ENCODE measurements at regions not wholly inside any gene's neighbourhood (a gene's known extent, or its start where the extent isn't known, plus 50 kb on each side); places are given as distances from the start of the nearest gene placed in this dataset.
"Not testable (repeated sequence)": the region's sequence is repeated elsewhere in the genome, so short reads cannot be mapped to it uniquely, and the experiment has no call there.

- DNase-seq (ENCODE audit: low spot score): no peak
Measured at GRCh38 chr2:13218205-13218604, 501.5 kb downstream of the TRIB2 start.

GRCh38 chr2:13227578-13227977 lies 510.8 kb downstream of the TRIB2 start:
- no peak for DNase-seq (ENCODE audit: low spot score)

- no peak for DNase-seq (ENCODE audit: low spot score)
Measured at GRCh38 chr2:13230221-13230620, 513.5 kb downstream of the TRIB2 start.

GRCh38 chr2:13240061-13240460 lies 523.3 kb downstream of the TRIB2 start:
- DNase-seq (ENCODE audit: low spot score): no peak

- DNase-seq (ENCODE audit: low spot score): no peak
Measured at GRCh38 chr2:13240789-13241487, 524.2 kb downstream of the TRIB2 start.

GRCh38 chr2:13252615-13253014 lies 535.9 kb downstream of the TRIB2 start:
- DNase-seq (ENCODE audit: low spot score): no peak

- no peak for DNase-seq (ENCODE audit: low spot score)
Measured at GRCh38 chr2:13255485-13255884, 538.7 kb downstream of the TRIB2 start.

- DNase-seq (ENCODE audit: low spot score): no peak
Measured at GRCh38 chr2:13260402-13260801, 543.7 kb downstream of the TRIB2 start.

GRCh38 chr2:13266166-13266565 lies 549.4 kb downstream of the TRIB2 start:
- no peak for DNase-seq (ENCODE audit: low spot score)

GRCh38 chr2:13284688-13285087 lies 568.0 kb downstream of the TRIB2 start:
- DNase-seq (ENCODE audit: low spot score): no peak

- DNase-seq (ENCODE audit: low spot score): no peak
Measured at GRCh38 chr2:13289310-13289709, 572.6 kb downstream of the TRIB2 start.

- not testable (repeated sequence) for DNase-seq (ENCODE audit: low spot score)
Measured at GRCh38 chr2:13308478-13308805, 591.7 kb downstream of the TRIB2 start.

- no peak for DNase-seq (ENCODE audit: low spot score)
Measured at GRCh38 chr2:13308989-13309388, 592.3 kb downstream of the TRIB2 start.

GRCh38 chr2:13332060-13332459 lies 615.3 kb downstream of the TRIB2 start:
- DNase-seq (ENCODE audit: low spot score): no peak

- DNase-seq (ENCODE audit: low spot score): not testable (repeated sequence)
Measured at GRCh38 chr2:13334071-13334470, 617.3 kb downstream of the TRIB2 start.

- DNase-seq (ENCODE audit: low spot score): no peak
Measured at GRCh38 chr2:13334545-13334944, 617.8 kb downstream of the TRIB2 start.

GRCh38 chr2:13335862-13336535 lies 619.3 kb downstream of the TRIB2 start:
- DNase-seq (ENCODE audit: low spot score): no peak

- no peak for DNase-seq (ENCODE audit: low spot score)
Measured at GRCh38 chr2:13351068-13351467, 634.3 kb downstream of the TRIB2 start.

GRCh38 chr2:13353083-13353482 lies 636.3 kb downstream of the TRIB2 start:
- DNase-seq (ENCODE audit: low spot score): no peak

GRCh38 chr2:13354031-13354430 lies 637.3 kb downstream of the TRIB2 start:
- DNase-seq (ENCODE audit: low spot score): no peak

- not testable (repeated sequence) for DNase-seq (ENCODE audit: low spot score)
Measured at GRCh38 chr2:13381928-13382327, 665.2 kb downstream of the TRIB2 start.

GRCh38 chr2:13389172-13389571 lies 672.4 kb downstream of the TRIB2 start:
- not testable (repeated sequence) for DNase-seq (ENCODE audit: low spot score)

GRCh38 chr2:13390676-13391075 lies 673.9 kb downstream of the TRIB2 start:
- DNase-seq (ENCODE audit: low spot score): no peak

- DNase-seq (ENCODE audit: low spot score): no peak
Measured at GRCh38 chr2:13401312-13401711, 684.6 kb downstream of the TRIB2 start.

Measured in globus pallidus (tissue), 1 donor.